Keratinocyte (primary cell): ENCODE measurements at regions not wholly inside any gene's neighbourhood (a gene's known extent, or its start where the extent isn't known, plus 50 kb on each side); places are given as distances from the start of the nearest gene placed in this dataset.

Experiments used
- DNase-seq: peaks from one replicate; pipeline ENCODE4 v3.0.0-alpha.2; 2011; ENCODE audit warnings: low read depth, missing footprints, low spot score
- FAIRE-seq: peaks from 2 replicates; lab custom pipeline; 2011; peaks lifted over from hg19 to GRCh38; lab: Jason Lieb, UNC
- H2AFZ ChIP-seq: 2 replicates; pipeline ENCODE4 v1.6.0; 2012; ENCODE audit warnings: low read length, control low read depth, inconsistent platforms; ENCODE audit not compliant: control insufficient read depth
- H3K27ac ChIP-seq: 2 replicates; pipeline ENCODE4 v1.5.1; 2011; ENCODE audit warnings: low read length; ENCODE audit not compliant: control insufficient read depth, insufficient read depth
- H3K27me3 ChIP-seq: 3 replicates; pipeline ENCODE4 v1.6.0; 2011; ENCODE audit warnings: low read length; ENCODE audit not compliant: control insufficient read depth, insufficient read depth; ENCODE audit errors: extremely low read depth
- H3K36me3 ChIP-seq, 2 experiments: 2 replicates in 1 of 2; 3 replicates in 1 of 2; pipeline ENCODE4 v1.5.1; 2011; ENCODE audit warnings: low read length in 2 of 2, mild to moderate bottlenecking in 1 of 2; ENCODE audit not compliant: control insufficient read depth in 2 of 2, insufficient read depth in 2 of 2; ENCODE audit errors: extremely low read depth in 1 of 2
- H3K4me1 ChIP-seq: 3 replicates; pipeline ENCODE4 v1.5.1; 2011; ENCODE audit warnings: low read length; ENCODE audit not compliant: control insufficient read depth, insufficient read depth; ENCODE audit errors: extremely low read depth
- H3K4me2 ChIP-seq: 3 replicates; pipeline ENCODE4 v1.6.0; 2011; ENCODE audit warnings: low read depth, low read length; ENCODE audit not compliant: control insufficient read depth, insufficient read depth; ENCODE audit errors: extremely low read depth
- H3K4me3 ChIP-seq, 3 experiments: fragments of 200-600 bp in 1 of 3; sonication (generic) in 1 of 3; 2 replicates in 2 of 3; 3 replicates in 1 of 3; pipeline ENCODE4 v1.5.1; 2011 to 2016; ENCODE audit warnings: low read length in 3 of 3, mild to moderate bottlenecking in 3 of 3, control low read depth in 2 of 3, inconsistent platforms in 1 of 3, low read depth in 1 of 3, mixed read lengths in 1 of 3, mixed run types in 1 of 3, moderate library complexity in 1 of 3; ENCODE audit not compliant: control insufficient read depth in 2 of 3, insufficient read depth in 2 of 3; ENCODE audit errors: extremely low read depth in 1 of 3
- H3K79me2 ChIP-seq: 2 replicates; pipeline ENCODE4 v1.6.0; 2012; ENCODE audit warnings: low read length; ENCODE audit not compliant: control insufficient read depth, insufficient read depth
- H3K9ac ChIP-seq: 3 replicates; pipeline ENCODE4 v1.6.0; 2011; ENCODE audit warnings: low read length; ENCODE audit not compliant: control insufficient read depth, insufficient read depth; ENCODE audit errors: extremely low read depth
- H3K9me1 ChIP-seq: 3 replicates; pipeline ENCODE4 v1.6.0; 2011; ENCODE audit warnings: low read length; ENCODE audit not compliant: control insufficient read depth, insufficient read depth; ENCODE audit errors: extremely low read depth
- H3K9me3 ChIP-seq: 2 replicates; pipeline ENCODE4 v1.5.1; 2012; ENCODE audit warnings: low read depth, low read length; ENCODE audit not compliant: control insufficient read depth
- H4K20me1 ChIP-seq: 3 replicates; pipeline ENCODE4 v1.6.0; 2011; ENCODE audit warnings: low read length; ENCODE audit not compliant: control insufficient read depth, insufficient read depth; ENCODE audit errors: extremely low read depth
- EZH2 ChIP-seq: IDR thresholded peaks from one replicate; pipeline ENCODE4 v1.6.1; 2012; ENCODE audit warnings: inconsistent platforms, mild to moderate bottlenecking, low read length, moderate library complexity
- dilution Hi-C: fragments of 300-500 bp; cut with MboI; formaldehyde crosslinking; loops from one replicate; pipeline ENCODE4 v1.7.0; 2020; ENCODE audit warnings: low sequenced_read_pairs; ENCODE audit not compliant: extremely low pct_ligation_motif_present
- TF ChIP-seq, protein P1 (sequence below), 3 experiments: IDR thresholded peaks in 1 of 3; conservative IDR thresholded peaks in 1 of 3; optimal IDR thresholded peaks in 1 of 3; 2 replicates in 2 of 3; 3 replicates in 1 of 3; pipeline versions ENCODE3 to v1.5.1; 2011; ENCODE audit warnings: low read length in 3 of 3, mild to moderate bottlenecking in 3 of 3, moderate library complexity in 2 of 3, control low read depth in 1 of 3, inconsistent platforms in 1 of 3; ENCODE audit not compliant: insufficient read depth in 2 of 3; ENCODE audit errors: extremely low read depth in 1 of 3

DNA sequence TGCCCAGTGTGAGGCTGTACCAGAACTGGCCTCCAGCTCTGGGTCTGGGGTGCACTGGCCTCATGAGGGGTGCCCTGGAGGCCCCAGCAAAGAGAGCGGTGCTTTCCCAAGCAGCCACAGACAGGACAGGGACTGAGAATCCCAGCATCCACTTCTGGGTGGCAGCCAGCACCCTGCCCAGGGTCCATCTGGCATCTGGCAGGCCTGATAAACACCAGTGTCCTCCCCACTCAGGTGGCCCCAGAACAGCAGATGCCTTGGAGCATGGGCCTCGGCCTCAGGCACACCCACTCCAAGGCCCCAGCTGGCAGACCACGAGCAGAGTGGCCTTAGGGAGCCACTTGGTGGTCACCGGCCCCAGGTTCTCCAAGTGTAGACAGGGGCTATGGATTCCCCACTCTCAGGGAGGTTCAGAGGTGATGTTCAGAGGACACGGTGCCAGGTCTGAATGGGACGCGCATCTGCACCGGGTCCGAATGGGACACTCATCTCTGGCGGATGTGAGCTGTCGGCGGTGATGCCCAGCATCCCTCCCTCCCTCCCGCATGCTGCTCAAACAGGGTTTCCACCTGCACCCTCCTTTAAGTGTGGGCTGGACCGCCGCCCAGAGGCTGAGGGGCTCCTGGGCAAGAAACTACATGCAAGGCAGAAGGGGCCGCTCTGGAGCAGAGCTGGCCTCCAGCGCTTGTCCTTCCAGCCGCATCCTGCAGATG, 82.2 kb upstream of the GPC1 start:
- no peak overlapping the region for H3K9ac ChIP-seq
- H3K9me3 ChIP-seq, result no peaks in the 10 kb centered on the region
- no peaks in the 10 kb centered on the region for H4K20me1 ChIP-seq
- H3K79me2 ChIP-seq, result no peaks in the 10 kb centered on the region
- no peaks in the 10 kb centered on the region for H3K4me1 ChIP-seq
- no peak for DNase-seq
- H3K4me2 ChIP-seq, result no peak overlapping the region
- H3K27me3 ChIP-seq, result peaks cover 36% of the 10 kb centered on the region
- H3K36me3 ChIP-seq, result no peaks in the 10 kb centered on the region
- H2AFZ ChIP-seq, result no peak overlapping the region
- dilution Hi-C loops, result no loop called here
- no peaks in the 10 kb centered on the region for H3K9me1 ChIP-seq
- FAIRE-seq, result no peak
- no peak for TF ChIP-seq EZH2
- TF ChIP-seq, protein P1, sequence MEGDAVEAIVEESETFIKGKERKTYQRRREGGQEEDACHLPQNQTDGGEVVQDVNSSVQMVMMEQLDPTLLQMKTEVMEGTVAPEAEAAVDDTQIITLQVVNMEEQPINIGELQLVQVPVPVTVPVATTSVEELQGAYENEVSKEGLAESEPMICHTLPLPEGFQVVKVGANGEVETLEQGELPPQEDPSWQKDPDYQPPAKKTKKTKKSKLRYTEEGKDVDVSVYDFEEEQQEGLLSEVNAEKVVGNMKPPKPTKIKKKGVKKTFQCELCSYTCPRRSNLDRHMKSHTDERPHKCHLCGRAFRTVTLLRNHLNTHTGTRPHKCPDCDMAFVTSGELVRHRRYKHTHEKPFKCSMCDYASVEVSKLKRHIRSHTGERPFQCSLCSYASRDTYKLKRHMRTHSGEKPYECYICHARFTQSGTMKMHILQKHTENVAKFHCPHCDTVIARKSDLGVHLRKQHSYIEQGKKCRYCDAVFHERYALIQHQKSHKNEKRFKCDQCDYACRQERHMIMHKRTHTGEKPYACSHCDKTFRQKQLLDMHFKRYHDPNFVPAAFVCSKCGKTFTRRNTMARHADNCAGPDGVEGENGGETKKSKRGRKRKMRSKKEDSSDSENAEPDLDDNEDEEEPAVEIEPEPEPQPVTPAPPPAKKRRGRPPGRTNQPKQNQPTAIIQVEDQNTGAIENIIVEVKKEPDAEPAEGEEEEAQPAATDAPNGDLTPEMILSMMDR (optimal IDR thresholded peaks at IDR 0.05 in 1 of 3, IDR thresholded peaks at IDR 0.05 in 1 of 3, conservative IDR thresholded peaks at IDR 0.05 in 1 of 3; ENCODE audit: extremely low read depth in 1 of 3, insufficient read depth in 2 of 3, low read length in 3 of 3), result no peak
- no peak overlapping the region for H3K27ac ChIP-seq
- H3K4me3 ChIP-seq, result no peak overlapping the region

DNA sequence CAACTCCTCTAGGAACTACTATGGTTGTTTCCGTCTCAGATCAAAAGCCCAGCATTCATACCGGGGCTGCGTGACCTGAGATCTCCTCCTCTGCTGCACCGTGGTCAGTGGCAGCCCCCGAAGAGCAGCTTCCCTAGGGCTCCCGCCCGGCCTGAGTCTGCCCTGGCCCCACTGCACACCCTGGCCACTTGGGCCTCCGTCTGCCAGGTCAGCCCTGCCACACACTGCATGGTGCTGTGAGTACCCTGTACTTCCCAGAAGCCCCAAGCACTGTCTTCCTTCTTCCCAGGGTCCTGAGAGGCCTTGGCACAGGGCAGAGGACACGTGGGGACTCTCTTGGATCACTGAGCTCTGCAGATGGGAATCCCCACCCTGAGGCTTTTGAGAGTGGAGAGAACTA, 81.5 kb upstream of the GPC1 start:
- Histone ChIP-seq H3K27me3 (peaks cover 36% of the 10 kb centered on the region), H3K9me3 (no peaks in the 10 kb centered on the region), H3K36me3 (no peaks in the 10 kb centered on the region), H2AFZ (no peak overlapping the region), H3K79me2 (no peaks in the 10 kb centered on the region), H4K20me1 (no peaks in the 10 kb centered on the region), H3K9me1 (no peaks in the 10 kb centered on the region), H3K4me3 (no peak overlapping the region), H3K4me1 (no peaks in the 10 kb centered on the region), H3K27ac (no peak overlapping the region), H3K4me2 (no peak overlapping the region), H3K9ac (no peak overlapping the region)
- DNase-seq (no peak), FAIRE-seq (no peak)
- TF ChIP-seq EZH2, result no peak
- TF ChIP-seq, protein P1 (optimal IDR thresholded peaks at IDR 0.05 in 1 of 3, IDR thresholded peaks at IDR 0.05 in 1 of 3, conservative IDR thresholded peaks at IDR 0.05 in 1 of 3; ENCODE audit: extremely low read depth in 1 of 3, insufficient read depth in 2 of 3, low read length in 3 of 3), result no peak
- dilution Hi-C loops, result no loop called here
